Glomerular visceral epithelial cell (primary cell): ENCODE measurements at regions not wholly inside any gene's neighbourhood (a gene's known extent, or its start where the extent isn't known, plus 50 kb on each side); places are given as distances from the start of the nearest gene placed in this dataset.
"Not testable (repeated sequence)": the region's sequence is repeated elsewhere in the genome, so short reads cannot be mapped to it uniquely, and the experiment has no call there.

ENCODE experiments used
- DNase-seq: peaks from one replicate; pipeline ENCODE4 v3.0.0-alpha.2; 2016; ENCODE audit errors: extremely low spot score

DNA sequence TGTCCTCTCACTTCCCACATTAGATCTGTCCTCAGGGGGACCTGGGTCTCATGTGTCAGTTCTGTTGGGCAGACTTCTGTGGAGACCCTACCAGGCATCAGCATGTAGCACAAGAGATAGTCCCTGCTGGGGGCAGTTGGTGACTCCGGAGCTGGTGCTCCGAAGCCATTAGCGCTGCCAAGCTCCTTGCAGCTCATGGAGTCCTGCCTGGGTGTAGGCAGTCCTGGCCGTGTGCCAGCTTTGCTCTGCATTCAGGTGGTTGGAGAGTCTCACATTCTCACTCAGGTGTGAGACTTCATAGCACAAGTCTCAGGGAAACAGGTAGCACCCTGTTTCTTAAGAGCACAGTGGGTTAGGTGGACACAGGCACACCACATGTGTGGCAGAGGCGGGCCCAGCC, 202.3 kb downstream of the LIPI start:
- DNase-seq, result not testable (repeated sequence)

GRCh38 chr21:14008006-14008405, 202.7 kb downstream of the LIPI start:
- not testable (repeated sequence) for DNase-seq

- not testable (repeated sequence) for DNase-seq
Observed at GRCh38 chr21:14006144-14006543, 204.6 kb downstream of the LIPI start.

DNA sequence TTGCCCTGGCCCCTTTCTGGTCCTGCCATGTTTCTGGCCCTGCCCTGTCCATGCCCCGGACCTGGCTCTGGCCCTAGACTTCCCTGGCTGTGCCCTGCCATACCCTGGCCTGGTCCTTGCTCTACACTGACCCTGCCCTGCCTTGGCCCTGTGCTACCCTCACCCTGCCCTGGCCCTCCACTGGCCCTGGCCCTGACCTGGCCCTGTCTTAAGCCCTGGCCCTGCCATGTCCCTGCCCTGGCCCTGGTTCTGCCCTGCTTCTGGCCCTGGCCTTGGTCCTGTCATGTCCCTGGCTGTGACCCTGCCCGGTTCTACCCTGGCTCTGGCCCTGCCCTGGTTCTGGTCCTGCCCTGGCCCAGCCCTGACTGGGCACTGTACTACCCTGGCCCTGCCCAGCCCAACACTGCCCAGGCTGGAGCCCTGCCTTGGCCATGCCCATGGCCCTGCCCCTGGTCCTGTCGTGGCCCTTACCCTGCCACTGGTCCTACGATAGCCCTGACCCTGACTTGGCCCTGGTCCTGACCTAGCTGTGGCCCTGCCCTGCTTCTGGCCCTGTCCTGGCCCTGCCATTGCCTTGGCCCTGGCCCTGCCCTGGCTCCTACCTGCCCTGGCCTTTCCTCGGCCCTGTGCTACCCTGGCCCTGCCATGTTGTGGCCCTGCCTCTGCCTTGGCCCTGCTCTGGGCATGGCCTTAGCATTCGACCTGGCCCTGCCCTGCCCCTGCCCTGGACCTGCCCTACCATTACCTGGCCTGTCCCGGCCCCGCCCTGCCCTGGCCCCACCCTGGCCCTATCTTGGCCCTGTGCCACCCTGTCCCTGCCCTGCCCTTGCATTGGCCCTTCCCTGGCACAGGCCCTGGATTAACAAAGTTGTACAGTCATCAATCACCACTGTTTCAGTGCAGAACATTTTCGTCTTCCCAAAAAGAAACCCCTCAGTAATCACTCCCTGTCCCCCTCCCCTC, 223.5 kb downstream of the LIPI start:
- not testable (repeated sequence) for DNase-seq

DNA sequence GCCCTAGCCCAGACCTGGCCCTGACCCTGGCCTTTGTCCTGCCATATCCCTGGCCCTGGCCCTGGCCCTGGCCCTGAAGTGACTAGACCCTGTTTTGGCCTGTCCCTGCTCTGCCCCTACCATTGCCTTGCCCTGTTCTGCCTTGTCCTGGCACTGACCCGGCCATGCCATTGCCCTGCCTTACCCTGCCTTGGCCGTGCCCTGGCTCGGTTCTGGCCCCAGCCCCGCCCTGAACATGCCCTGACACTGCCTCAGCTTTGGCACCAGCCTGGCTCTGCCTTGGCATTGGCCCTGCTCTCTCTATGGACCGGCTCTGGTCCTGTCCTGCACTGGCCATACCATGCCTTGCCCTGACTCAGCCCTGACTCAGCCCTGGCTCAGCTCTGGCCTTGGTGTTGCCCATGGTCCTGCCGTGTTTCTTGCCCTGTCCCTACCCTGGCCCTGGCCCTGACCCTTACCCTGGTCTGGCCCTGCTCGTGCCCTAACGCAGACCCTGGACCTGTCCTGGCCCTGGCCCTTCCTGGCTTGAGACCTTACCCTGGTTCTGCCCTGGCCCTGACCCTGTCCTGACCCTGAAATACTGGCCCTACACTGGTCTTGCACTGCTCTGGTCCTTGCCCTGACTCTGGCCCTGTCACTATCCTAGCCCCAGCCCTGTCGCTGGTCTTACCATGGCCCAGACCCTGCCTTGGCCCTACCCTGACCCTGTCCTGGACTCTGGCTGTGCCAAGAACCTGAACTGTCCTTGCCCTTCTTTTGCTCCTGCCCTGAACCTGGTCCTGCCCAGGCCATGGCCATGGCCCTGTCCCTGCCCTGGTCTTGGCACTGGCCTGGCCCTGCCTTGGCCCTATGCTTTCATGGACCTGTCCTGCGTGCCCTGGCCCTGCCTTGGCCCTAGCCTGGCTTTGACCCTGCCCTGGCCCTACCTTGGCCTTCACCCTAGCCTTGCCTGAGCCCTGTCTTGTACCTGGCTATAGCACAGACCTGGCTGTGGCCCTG, 224.6 kb downstream of the LIPI start:
- DNase-seq, result not testable (repeated sequence)

GRCh38 chr21:13985137-13985864, 225.5 kb downstream of the LIPI start:
- DNase-seq, result not testable (repeated sequence)

GRCh38 chr21:13984728-13985127, 226.0 kb downstream of the LIPI start:
- not testable (repeated sequence) for DNase-seq

- not testable (repeated sequence) for DNase-seq
Observed at GRCh38 chr21:13981176-13982087, 229.3 kb downstream of the LIPI start.

- DNase-seq, result not testable (repeated sequence)
Observed at GRCh38 chr21:13980115-13980662, 230.6 kb downstream of the LIPI start.

- not testable (repeated sequence) for DNase-seq
Observed at GRCh38 chr21:13979608-13980007, 231.1 kb downstream of the LIPI start.

DNA sequence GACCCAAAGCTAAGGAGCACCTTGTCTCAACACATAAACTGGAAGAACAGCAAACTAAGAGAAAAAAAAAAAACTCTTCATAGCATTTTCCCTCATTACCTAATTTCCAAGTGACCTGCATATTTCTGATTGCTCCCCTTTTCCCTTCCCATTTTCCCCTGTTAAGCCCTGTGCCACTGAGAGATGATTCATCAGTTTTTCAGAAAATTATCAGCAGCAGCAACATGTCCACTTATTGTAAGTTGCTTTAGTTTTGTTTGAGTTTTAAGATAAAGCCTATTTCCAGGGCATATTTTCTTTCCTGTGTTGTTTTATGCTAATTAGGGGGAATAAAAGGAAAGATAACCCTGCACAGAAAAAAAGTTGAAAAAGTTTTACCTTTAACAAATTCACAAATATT, 236.2 kb downstream of the LIPI start:
- not testable (repeated sequence) for DNase-seq

GRCh38 chr21:13969853-13970252, 240.9 kb downstream of the LIPI start:
- not testable (repeated sequence) for DNase-seq

GRCh38 chr21:13969002-13969401, 241.8 kb downstream of the LIPI start:
- not testable (repeated sequence) for DNase-seq

DNA sequence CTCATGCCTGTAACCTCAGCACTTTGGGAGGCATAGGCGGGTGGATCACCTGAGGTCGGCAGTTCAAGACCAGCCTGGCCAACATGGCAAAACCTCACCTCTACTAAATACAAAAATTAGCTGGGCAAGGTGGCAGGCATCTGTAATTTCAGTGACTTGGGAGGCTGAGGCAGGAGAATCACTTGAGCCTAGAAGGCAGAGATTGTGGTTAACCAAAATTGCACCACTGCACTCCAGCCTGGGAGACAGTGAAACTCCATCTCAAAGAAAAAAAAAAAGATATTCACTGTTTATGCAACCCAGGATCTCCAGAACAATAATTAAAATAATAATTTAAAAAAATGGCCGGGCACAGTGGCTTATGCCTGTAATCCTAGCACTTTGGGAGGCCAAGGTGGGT, 247.5 kb downstream of the LIPI start:
- not testable (repeated sequence) for DNase-seq

DNA sequence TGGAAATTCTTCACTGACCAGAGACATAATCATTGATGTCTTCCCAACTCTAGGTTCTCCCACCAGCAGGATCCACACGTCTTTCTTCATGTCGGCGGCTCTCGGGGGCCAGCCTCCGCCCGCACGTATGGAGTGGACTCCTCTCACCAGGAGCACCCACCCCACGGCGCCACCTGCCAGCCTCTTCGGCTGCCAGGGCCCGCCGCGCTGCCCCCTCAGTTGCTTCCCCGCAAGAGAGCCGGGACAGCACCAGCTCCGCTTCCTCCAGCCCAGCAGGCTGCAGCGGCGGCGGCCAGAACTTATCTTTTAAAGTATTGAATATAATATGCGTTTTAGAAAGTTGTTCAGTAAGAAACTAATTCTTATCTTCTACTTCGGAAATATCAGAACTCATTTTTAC, 273.5 kb downstream of the LIPI start:
- no peak for DNase-seq

GRCh38 chr21:13936033-13936937, 274.5 kb downstream of the LIPI start:
- not testable (repeated sequence) for DNase-seq

DNA sequence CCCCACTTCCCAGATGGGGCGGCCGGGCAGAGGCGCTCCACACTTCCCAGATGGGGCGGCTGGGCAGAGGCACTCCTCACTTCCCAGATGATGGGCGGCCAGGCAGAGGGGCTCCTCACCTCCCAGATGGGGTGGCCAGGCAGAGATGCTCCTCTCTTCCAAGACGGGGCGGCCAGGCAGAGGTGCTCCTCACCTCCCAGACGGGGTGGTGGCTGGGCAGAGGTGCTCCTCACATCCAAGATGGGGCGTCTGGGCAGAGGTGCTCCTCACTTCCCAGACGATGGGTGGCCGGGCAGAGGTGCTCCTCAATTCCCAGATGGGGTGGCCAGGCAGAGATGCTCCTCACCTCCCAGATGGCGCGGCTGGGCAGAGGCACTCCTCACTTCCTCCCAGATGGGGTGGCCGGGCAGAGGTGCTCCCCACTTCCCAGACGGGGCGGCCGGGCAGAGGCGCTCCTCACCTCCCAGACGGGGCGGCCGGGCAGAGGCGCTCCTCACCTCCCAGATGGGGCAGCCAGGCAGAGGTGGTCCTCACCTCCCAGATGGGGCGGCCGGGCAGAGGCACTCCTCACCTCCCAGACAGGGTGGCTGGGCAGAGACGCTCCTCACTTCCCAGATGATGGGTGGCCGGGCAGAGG, 275.2 kb downstream of the LIPI start:
- DNase-seq, result not testable (repeated sequence)

DNA sequence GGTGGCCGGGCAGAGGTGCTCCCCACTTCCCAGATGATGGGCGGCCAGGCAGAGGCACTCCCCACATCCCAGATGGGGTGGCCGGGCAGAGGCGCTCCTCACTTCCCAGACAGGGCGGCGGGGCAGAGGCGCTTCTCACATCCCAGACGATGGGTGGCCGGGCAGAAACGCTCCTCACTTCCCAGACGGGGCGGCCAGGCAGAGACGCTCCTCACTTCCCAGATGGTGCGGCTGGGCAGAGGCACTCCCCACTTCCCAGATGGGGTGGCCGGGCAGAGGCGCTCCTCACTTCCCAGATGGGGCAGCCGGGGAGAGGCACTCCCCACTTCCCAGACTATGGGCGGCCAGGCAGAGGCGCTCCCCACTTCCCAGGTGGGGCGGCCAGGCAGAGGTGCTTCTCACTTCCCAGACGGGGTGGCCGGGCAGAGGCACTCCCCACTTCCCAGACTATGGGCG, 275.8 kb downstream of the LIPI start:
- not testable (repeated sequence) for DNase-seq
